GM04504 (cell line): ENCODE measurements at regions not wholly inside any gene's neighbourhood (a gene's known extent, or its start where the extent isn't known, plus 50 kb on each side); places are given as distances from the start of the nearest gene placed in this dataset.

Experiments used
- DNase-seq: peaks from one replicate; pipeline ENCODE4 v3.0.0-alpha.2; 2012; ENCODE audit warnings: low read depth

- DNase-seq: no peak
Measured at GRCh38 chr10:34868589-34868988, 53.5 kb upstream of the PARD3 start.

- DNase-seq: no peak
Measured at GRCh38 chr10:34866848-34867247, 51.8 kb upstream of the PARD3 start.
